ENCODE measurements at regions not wholly inside any gene's neighbourhood (a gene's known extent, or its start where the extent isn't known, plus 50 kb on each side); places are given as distances from the start of the nearest gene placed in this dataset.

GRCh38 chr6:92906385-92906784, 513.0 kb downstream of the EPHA7 start:
- H3K4me3 ChIP-seq (ENCODE audit: low read depth, poor library complexity, severe bottlenecking): no peak overlapping the region
- intact Hi-C loops (cut with DNase I; ENCODE audit: low total_unique reads): no loop called here
- DNase-seq (ENCODE audit: low spot score in 2 of 2): no peak
- TF ChIP-seq POLR2A (IDR thresholded peaks at IDR 0.05): no peak
- no peak for TF ChIP-seq CTCF (IDR thresholded peaks at IDR 0.05)
- WGBS, 2 donors: 14 to 18% methylated on average over 1 of the region's 1 CpG

DNA sequence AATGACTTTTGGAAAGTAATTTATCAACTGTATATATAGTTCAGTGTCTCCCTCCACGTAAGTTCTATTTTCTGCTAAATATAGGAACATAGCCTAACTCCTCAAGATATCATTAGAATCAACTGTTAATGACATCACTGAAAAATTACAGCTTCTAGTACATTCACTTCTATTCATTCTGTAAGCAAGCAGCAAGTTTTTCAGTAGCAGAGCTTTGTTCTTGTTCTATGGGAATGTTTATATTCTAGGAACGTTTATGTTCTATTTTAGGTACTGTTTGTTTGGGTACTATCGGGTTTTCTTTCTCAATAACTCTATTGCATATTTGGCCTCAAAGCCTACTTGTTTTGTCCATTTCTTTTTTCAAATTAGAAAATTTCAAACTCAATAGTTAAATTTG, 525.6 kb downstream of the EPHA7 start:
- intact Hi-C loops (cut with DNase I; ENCODE audit: low total_unique reads): no loop called here
- TF ChIP-seq CTCF (IDR thresholded peaks at IDR 0.05) (no peak), POLR2A (IDR thresholded peaks at IDR 0.05) (no peak)
- DNase-seq (ENCODE audit: low spot score in 2 of 2): no peak
- 55 to 63% methylated on average over 3 of the region's 3 CpGs for WGBS, 2 donors
- no peak overlapping the region for H3K4me3 ChIP-seq (ENCODE audit: low read depth, poor library complexity, severe bottlenecking)

DNA sequence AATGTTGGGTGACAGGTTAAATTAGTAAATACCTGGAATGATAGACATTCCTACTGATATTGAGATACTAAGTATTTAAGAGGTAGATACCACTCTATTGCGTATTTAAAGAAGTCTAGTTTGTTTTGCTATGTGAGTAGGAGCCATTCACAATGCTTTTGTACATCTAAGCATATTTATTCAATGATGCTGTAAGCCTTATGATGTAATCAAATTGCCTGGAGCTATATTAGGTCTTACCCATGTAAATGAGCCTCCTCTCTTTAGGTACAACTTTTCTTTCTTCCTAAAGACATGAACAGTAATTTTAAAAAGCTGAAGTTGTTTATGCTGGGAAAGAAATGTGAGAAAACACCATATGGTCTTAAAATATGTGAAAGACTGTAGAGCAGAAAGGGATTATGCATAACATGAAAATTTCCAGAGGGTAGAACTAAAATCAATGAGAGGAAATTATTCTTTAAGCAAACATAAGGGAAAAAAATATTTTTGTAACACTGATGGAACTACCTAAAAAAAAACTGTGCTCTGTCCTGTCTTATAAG, 526.7 kb downstream of the EPHA7 start:
- WGBS, 2 donors: 75 to 86% methylated on average over 1 of the region's 1 CpG
- no peak for DNase-seq (ENCODE audit: low spot score in 2 of 2)
- TF ChIP-seq POLR2A (IDR thresholded peaks at IDR 0.05) (no peak), CTCF (IDR thresholded peaks at IDR 0.05) (no peak)
- H3K4me3 ChIP-seq (ENCODE audit: low read depth, poor library complexity, severe bottlenecking): no peak overlapping the region
- intact Hi-C loops (cut with DNase I; ENCODE audit: low total_unique reads): no loop called here

DNA sequence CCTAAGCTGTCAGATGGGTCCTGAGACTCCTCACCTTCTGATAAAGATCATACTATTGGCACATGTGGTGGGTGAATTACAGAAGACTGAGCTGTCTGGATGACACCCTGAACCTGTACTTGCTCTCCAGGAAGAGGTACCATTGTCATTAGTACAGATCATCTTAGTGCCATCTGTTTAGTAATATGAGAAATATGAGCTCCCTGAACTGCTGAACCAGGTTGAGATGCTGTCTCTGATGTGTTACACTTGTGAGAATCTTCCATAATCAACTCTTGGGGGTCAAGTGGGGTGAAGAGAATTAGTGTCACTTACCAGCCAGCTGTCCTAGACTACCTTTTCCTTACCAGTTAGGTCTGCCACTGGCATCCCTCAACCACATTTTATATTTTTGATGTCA, 531.0 kb downstream of the EPHA7 start:
- intact Hi-C loops (cut with DNase I; ENCODE audit: low total_unique reads): loop anchor here (2.0 kb wide), 1 partner anchor 676 kb away; no protein-coding TSS in a partner anchor
- TF ChIP-seq CTCF (IDR thresholded peaks at IDR 0.05) (no peak), POLR2A (IDR thresholded peaks at IDR 0.05) (no peak)
- no peak for DNase-seq (ENCODE audit: low spot score in 2 of 2)

GRCh38 chr6:92887871-92888270, 531.5 kb downstream of the EPHA7 start:
- TF ChIP-seq CTCF (IDR thresholded peaks at IDR 0.05): no peak
- TF ChIP-seq POLR2A (IDR thresholded peaks at IDR 0.05): no peak
- intact Hi-C loops (cut with DNase I; ENCODE audit: low total_unique reads): loop anchor here (2.0 kb wide), 1 partner anchor 677 kb away; no protein-coding TSS in a partner anchor
- no peak overlapping the region for H3K4me3 ChIP-seq (ENCODE audit: low read depth, poor library complexity, severe bottlenecking)
- DNase-seq (ENCODE audit: low spot score in 2 of 2): no peak

More for the DNA sequence above, 531.0 kb downstream of the EPHA7 start:
- no peak overlapping the region for H3K4me3 ChIP-seq (ENCODE audit: low read depth, poor library complexity, severe bottlenecking)

GRCh38 chr6:92879526-92879925, 539.8 kb downstream of the EPHA7 start:
- no peak for DNase-seq (ENCODE audit: low spot score in 2 of 2)
- intact Hi-C loops (cut with DNase I; ENCODE audit: low total_unique reads): no loop called here
- TF ChIP-seq POLR2A (IDR thresholded peaks at IDR 0.05) (no peak), CTCF (IDR thresholded peaks at IDR 0.05) (no peak)
- WGBS, 2 donors: 93 to 95% methylated on average over 6 to 8 of the region's 8 CpGs
- H3K4me3 ChIP-seq (ENCODE audit: low read depth, poor library complexity, severe bottlenecking): no peak overlapping the region
